Right atrium auricular region (tissue), 2 donors: ENCODE measurements at regions not wholly inside any gene's neighbourhood (a gene's known extent, or its start where the extent isn't known, plus 50 kb on each side); places are given as distances from the start of the nearest gene placed in this dataset.

Source experiments
- DNase-seq: peaks from one replicate; pipeline ENCODE4 v3.0.0-alpha.2; 2019; ENCODE audit warnings: low spot score
- H3K27ac ChIP-seq, 2 donors: fragments of 200-600 bp; sonication (generic); 1 replicate in 1 of 2; 2 replicates in 1 of 2; pipeline ENCODE4 v1.5.1; 2016 to 2019
- H3K27me3 ChIP-seq, 2 donors: fragments of 200-600 bp; sonication (generic); one replicate each; pipeline versions ENCODE4 v1.5.1 to v1.6.0; 2017 to 2019
- H3K36me3 ChIP-seq: fragments of 200-600 bp; sonication (generic); one replicate; pipeline ENCODE4 v1.5.1; 2016
- H3K4me1 ChIP-seq, 2 donors: fragments of 200-600 bp; sonication (generic); one replicate each; pipeline versions ENCODE4 v1.5.1 to v1.6.0; 2017 to 2019
- H3K4me3 ChIP-seq, 2 donors: fragments of 200-600 bp; sonication (generic); 1 replicate in 1 of 2; 2 replicates in 1 of 2; pipeline ENCODE4 v1.5.1; 2017 to 2019; ENCODE audit warnings: mild to moderate bottlenecking in 1 of 2, moderate library complexity in 1 of 2
- H3K9me3 ChIP-seq, 2 donors: fragments of 200-600 bp; sonication (generic); one replicate each; pipeline ENCODE4 v1.5.1; 2019
- TF ChIP-seq, protein P1 (sequence below), 2 donors: fragments of 200-600 bp; sonication (generic); IDR thresholded peaks; one replicate each; pipeline ENCODE4 v1.5.1; 2019; ENCODE audit warnings: antibody characterized with exemption in 2 of 2

GRCh38 chr2:122660786-122661634, 905.6 kb downstream of the TSN start:
- H3K9me3 ChIP-seq: no peaks in the 10 kb centered on the region
- H3K4me1 ChIP-seq: no peaks in the 10 kb centered on the region
- TF ChIP-seq, protein P1, sequence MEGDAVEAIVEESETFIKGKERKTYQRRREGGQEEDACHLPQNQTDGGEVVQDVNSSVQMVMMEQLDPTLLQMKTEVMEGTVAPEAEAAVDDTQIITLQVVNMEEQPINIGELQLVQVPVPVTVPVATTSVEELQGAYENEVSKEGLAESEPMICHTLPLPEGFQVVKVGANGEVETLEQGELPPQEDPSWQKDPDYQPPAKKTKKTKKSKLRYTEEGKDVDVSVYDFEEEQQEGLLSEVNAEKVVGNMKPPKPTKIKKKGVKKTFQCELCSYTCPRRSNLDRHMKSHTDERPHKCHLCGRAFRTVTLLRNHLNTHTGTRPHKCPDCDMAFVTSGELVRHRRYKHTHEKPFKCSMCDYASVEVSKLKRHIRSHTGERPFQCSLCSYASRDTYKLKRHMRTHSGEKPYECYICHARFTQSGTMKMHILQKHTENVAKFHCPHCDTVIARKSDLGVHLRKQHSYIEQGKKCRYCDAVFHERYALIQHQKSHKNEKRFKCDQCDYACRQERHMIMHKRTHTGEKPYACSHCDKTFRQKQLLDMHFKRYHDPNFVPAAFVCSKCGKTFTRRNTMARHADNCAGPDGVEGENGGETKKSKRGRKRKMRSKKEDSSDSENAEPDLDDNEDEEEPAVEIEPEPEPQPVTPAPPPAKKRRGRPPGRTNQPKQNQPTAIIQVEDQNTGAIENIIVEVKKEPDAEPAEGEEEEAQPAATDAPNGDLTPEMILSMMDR (IDR thresholded peaks at IDR 0.05): no peak
- no peaks in the 10 kb centered on the region for H3K27me3 ChIP-seq
- no peak overlapping the region for H3K27ac ChIP-seq
- DNase-seq: no peak
- H3K36me3 ChIP-seq: no peaks in the 10 kb centered on the region
- H3K4me3 ChIP-seq: no peak overlapping the region

- TF ChIP-seq, protein P1 (IDR thresholded peaks at IDR 0.05): no peak
- Histone ChIP-seq H3K9me3 (no peaks in the 10 kb centered on the region), H3K27me3 (no peaks in the 10 kb centered on the region), H3K4me1 (no peaks in the 10 kb centered on the region), H3K4me3 (no peak overlapping the region), H3K27ac (no peak overlapping the region), H3K36me3 (no peaks in the 10 kb centered on the region)
- no peak for DNase-seq
Observed at GRCh38 chr2:122663620-122664019, 908.2 kb downstream of the TSN start.

- H3K4me1 ChIP-seq: no peaks in the 10 kb centered on the region
- no peaks in the 10 kb centered on the region for H3K9me3 ChIP-seq
- TF ChIP-seq, protein P1 (IDR thresholded peaks at IDR 0.05): no peak
Observed at GRCh38 chr2:122669627-122670026, 914.2 kb downstream of the TSN start.

GRCh38 chr2:122670897-122671296, 915.4 kb downstream of the TSN start:
- no peaks in the 10 kb centered on the region for H3K27me3 ChIP-seq
- H3K4me1 ChIP-seq: no peaks in the 10 kb centered on the region
- no peak overlapping the region for H3K27ac ChIP-seq
- H3K9me3 ChIP-seq: no peaks in the 10 kb centered on the region
- H3K36me3 ChIP-seq: no peaks in the 10 kb centered on the region
- DNase-seq: no peak
- H3K4me3 ChIP-seq: no peak overlapping the region
- TF ChIP-seq, protein P1 (IDR thresholded peaks at IDR 0.05): no peak

More at GRCh38 chr2:122669627-122670026, 914.2 kb downstream of the TSN start:
- Histone ChIP-seq H3K27ac (no peak overlapping the region), H3K27me3 (no peaks in the 10 kb centered on the region), H3K4me3 (no peak overlapping the region), H3K36me3 (no peaks in the 10 kb centered on the region)
- no peak for DNase-seq

GRCh38 chr2:122680662-122681061, 925.2 kb downstream of the TSN start:
- H3K36me3 ChIP-seq: no peaks in the 10 kb centered on the region
- no peak overlapping the region for H3K27ac ChIP-seq
- no peaks in the 10 kb centered on the region for H3K27me3 ChIP-seq
- H3K4me3 ChIP-seq: no peak overlapping the region
- no peaks in the 10 kb centered on the region for H3K9me3 ChIP-seq
- H3K4me1 ChIP-seq: no peaks in the 10 kb centered on the region
- TF ChIP-seq, protein P1 (IDR thresholded peaks at IDR 0.05): no peak
- no peak for DNase-seq

DNA sequence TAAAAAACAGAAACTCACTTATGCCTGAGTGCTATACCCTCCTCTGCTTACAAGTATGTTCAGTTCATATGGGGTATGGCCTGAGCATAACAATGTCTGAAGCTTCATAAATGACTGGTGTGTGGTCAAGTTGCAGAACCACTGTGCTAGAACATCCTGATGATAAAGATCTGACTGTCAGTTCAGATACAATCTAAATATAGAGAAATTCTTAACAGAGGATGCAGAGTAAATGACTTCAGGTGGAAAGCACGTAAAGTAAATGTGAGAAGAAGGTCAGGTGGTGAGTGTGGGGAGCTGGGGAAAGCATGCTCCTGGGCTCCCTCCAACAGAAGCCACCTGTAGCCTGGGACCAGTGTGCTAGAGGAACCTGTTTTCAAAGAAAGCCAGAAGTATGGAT, 926.2 kb downstream of the TSN start:
- H3K36me3 ChIP-seq: no peaks in the 10 kb centered on the region
- no peak overlapping the region for H3K27ac ChIP-seq
- DNase-seq: no peak
- H3K27me3 ChIP-seq: no peaks in the 10 kb centered on the region
- H3K4me3 ChIP-seq: no peak overlapping the region
- no peaks in the 10 kb centered on the region for H3K4me1 ChIP-seq
- TF ChIP-seq, protein P1 (IDR thresholded peaks at IDR 0.05): no peak
- H3K9me3 ChIP-seq: no peaks in the 10 kb centered on the region
